Endothelial cell of umbilical vein (primary cell): ENCODE measurements at regions not wholly inside any gene's neighbourhood (a gene's known extent, or its start where the extent isn't known, plus 50 kb on each side); places are given as distances from the start of the nearest gene placed in this dataset.

Experiments used
- BruUV-seq: library from RNA; stranded (reverse); fragments of 400-500 nt; replicated peaks from 2 replicates; lab custom pipeline; 2021; lab: Mats Ljungman, UMichigan
- CTCF ChIA-PET: fragments of 300-600, 350-600 bp; sonication (Branson Sonifier 250); formaldehyde crosslinking; loops from one replicate; lab custom pipeline; 2021; ENCODE audit warnings: antibody characterized with exemption, inconsistent platforms; lab: Charles Lee
- POLR2A ChIA-PET: fragments of 300-600, 350-600 bp; sonication (Branson Sonifier 250); formaldehyde crosslinking; loops from one replicate; lab custom pipeline; 2021; ENCODE audit warnings: antibody characterized with exemption, inconsistent platforms; lab: Charles Lee
- DNase-seq: peaks from one replicate; pipeline ENCODE4 v3.0.0-alpha.2; 2011; ENCODE audit warnings: low read depth, low spot score
- FAIRE-seq: peaks from 2 replicates; lab custom pipeline; 2011; peaks lifted over from hg19 to GRCh38; lab: Jason Lieb, UNC
- H2AFZ ChIP-seq: 2 replicates; pipeline ENCODE4 v1.6.0; 2012; ENCODE audit warnings: low read depth, low read length, control low read depth, inconsistent platforms
- H3K27ac ChIP-seq: 2 replicates; pipeline ENCODE4 v1.5.1; 2011; ENCODE audit warnings: low read depth, mild to moderate bottlenecking, control low read depth, low read length, moderate library complexity; ENCODE audit not compliant: insufficient read depth
- H3K27me3 ChIP-seq, 2 experiments: 2 replicates each; pipeline versions ENCODE4 v1.6.0 to v1.6.1; 2011; ENCODE audit warnings: low read length in 2 of 2, mixed read lengths in 1 of 2; ENCODE audit not compliant: control insufficient read depth in 2 of 2, insufficient read depth in 2 of 2
- H3K36me3 ChIP-seq, 2 experiments: 2 replicates in 1 of 2; 3 replicates in 1 of 2; pipeline ENCODE4 v1.5.1; 2011; ENCODE audit warnings: low read length in 2 of 2, mild to moderate bottlenecking in 1 of 2, moderate library complexity in 1 of 2; ENCODE audit not compliant: control insufficient read depth in 2 of 2, insufficient read depth in 2 of 2; ENCODE audit errors: extremely low read depth in 1 of 2
- H3K4me1 ChIP-seq: 3 replicates; pipeline ENCODE4 v1.5.1; 2011; ENCODE audit warnings: mild to moderate bottlenecking, low read length; ENCODE audit not compliant: control insufficient read depth, insufficient read depth; ENCODE audit errors: extremely low read depth
- H3K4me2 ChIP-seq: 2 replicates; pipeline ENCODE4 v1.6.1; 2011; ENCODE audit warnings: low read length, control low read depth, mixed read lengths; ENCODE audit not compliant: insufficient read depth
- H3K4me3 ChIP-seq, 3 experiments: fragments of 200-600 bp in 1 of 3; sonication (generic), shearing (Covaris generic) in 1 of 3; replicated peaks in 1 of 3; 2 replicates each; pipeline ENCODE4 v1.5.1; 2011 to 2016; ENCODE audit warnings: control low read depth in 3 of 3, low read length in 3 of 3, mild to moderate bottlenecking in 2 of 3, inconsistent platforms in 1 of 3, low read depth in 1 of 3, moderate library complexity in 1 of 3; ENCODE audit not compliant: insufficient read depth in 1 of 3
- H3K79me2 ChIP-seq: 2 replicates; pipeline ENCODE4 v1.6.0; 2012; ENCODE audit warnings: low read length, inconsistent platforms; ENCODE audit not compliant: control insufficient read depth, insufficient read depth
- H3K9ac ChIP-seq: replicated peaks from 2 replicates; pipeline ENCODE3; 2011; ENCODE audit warnings: low read length, control low read depth; ENCODE audit not compliant: insufficient read depth; ENCODE audit errors: extremely low read depth
- H3K9me1 ChIP-seq: replicated peaks from 3 replicates; pipeline ENCODE4 v1.6.0; 2011; ENCODE audit warnings: mild to moderate bottlenecking, low read length; ENCODE audit not compliant: control insufficient read depth, insufficient read depth; ENCODE audit errors: extremely low read depth
- H3K9me3 ChIP-seq: replicated peaks from 2 replicates; pipeline ENCODE4 v1.5.1; 2012; ENCODE audit warnings: low read length, inconsistent platforms; ENCODE audit not compliant: control insufficient read depth, insufficient read depth
- H4K20me1 ChIP-seq: replicated peaks from 2 replicates; pipeline ENCODE3; 2011; ENCODE audit warnings: mild to moderate bottlenecking, low read length; ENCODE audit not compliant: control insufficient read depth, insufficient read depth; ENCODE audit errors: extremely low read depth
- EZH2 ChIP-seq: IDR thresholded peaks from 2 replicates; pipeline ENCODE4 v1.6.1; 2012; ENCODE audit warnings: borderline replicate concordance, low read depth, mild to moderate bottlenecking, moderate library complexity, low read length, inconsistent platforms; ENCODE audit not compliant: severe bottlenecking
- FOS ChIP-seq: IDR thresholded peaks from 2 replicates; pipeline ENCODE4 v1.6.1; 2011; ENCODE audit warnings: mild to moderate bottlenecking, low read length, moderate library complexity, borderline replicate concordance; ENCODE audit not compliant: insufficient read depth
- GATA2 ChIP-seq: IDR thresholded peaks from 2 replicates; pipeline ENCODE4 v1.7.0; 2011; ENCODE audit warnings: low read depth, mild to moderate bottlenecking, moderate library complexity, mixed read lengths, low read length; ENCODE audit not compliant: insufficient read length, insufficient read depth
- JUN ChIP-seq: IDR thresholded peaks from 2 replicates; pipeline ENCODE4 v1.6.1; 2011; ENCODE audit warnings: borderline replicate concordance, low read depth; ENCODE audit not compliant: insufficient read length, insufficient read depth
- MAX ChIP-seq: IDR thresholded peaks from 2 replicates; pipeline ENCODE4 v1.6.1; 2011; ENCODE audit not compliant: insufficient read depth, insufficient read length
- MYC ChIP-seq: IDR thresholded peaks from one replicate; pipeline ENCODE4 v1.6.1; 2011; ENCODE audit warnings: mild to moderate bottlenecking, low read depth, low read length
- POLR2A ChIP-seq: IDR thresholded peaks from 2 replicates; pipeline ENCODE4 v1.6.1; 2012; ENCODE audit warnings: low read depth, mild to moderate bottlenecking, control low read depth, low read length
- POLR2AphosphoS5 ChIP-seq: IDR thresholded peaks from 2 replicates; pipeline ENCODE4 v1.6.1; 2012; ENCODE audit warnings: low read depth, mild to moderate bottlenecking, control low read depth, low read length, moderate library complexity; ENCODE audit not compliant: insufficient read depth
- dilution Hi-C: fragments of 300-500 bp; cut with MboI; formaldehyde crosslinking; loops from one replicate; pipeline ENCODE4 v1.15.0; 2019; ENCODE audit warnings: low sequenced_read_pairs; ENCODE audit not compliant: extremely low pct_ligation_motif_present
- intact Hi-C: fragments of 100-400 bp; cut with micrococcal nuclease; formaldehyde crosslinking; loops from one replicate; pipeline ENCODE4 v1.10.0; 2022
- TF ChIP-seq, protein P1 (sequence below), 2 donors: IDR thresholded peaks; 1 replicate in 1 of 2; 2 replicates in 1 of 2; pipeline ENCODE4 v1.5.1; 2011; ENCODE audit warnings: low read length in 2 of 2, mild to moderate bottlenecking in 2 of 2, moderate library complexity in 2 of 2, control low read depth in 1 of 2, inconsistent platforms in 1 of 2, low read depth in 1 of 2; ENCODE audit not compliant: insufficient read depth in 1 of 2; ENCODE audit errors: extremely low read depth in 1 of 2

- Histone ChIP-seq H3K27me3 (no peaks in the 10 kb centered on the region), H3K36me3 (no peaks in the 10 kb centered on the region), H3K4me2 (no peak overlapping the region), H3K4me3 (no peak overlapping the region), H3K9ac (no peak overlapping the region), H4K20me1 (no peaks in the 10 kb centered on the region), H3K79me2 (no peaks in the 10 kb centered on the region), H3K4me1 (no peaks in the 10 kb centered on the region), H3K9me1 (no peaks in the 10 kb centered on the region), H3K9me3 (no peaks in the 10 kb centered on the region), H2AFZ (no peak overlapping the region), H3K27ac (no peak overlapping the region)
- POLR2A ChIA-PET, result no interaction called here
- TF ChIP-seq, protein P1, sequence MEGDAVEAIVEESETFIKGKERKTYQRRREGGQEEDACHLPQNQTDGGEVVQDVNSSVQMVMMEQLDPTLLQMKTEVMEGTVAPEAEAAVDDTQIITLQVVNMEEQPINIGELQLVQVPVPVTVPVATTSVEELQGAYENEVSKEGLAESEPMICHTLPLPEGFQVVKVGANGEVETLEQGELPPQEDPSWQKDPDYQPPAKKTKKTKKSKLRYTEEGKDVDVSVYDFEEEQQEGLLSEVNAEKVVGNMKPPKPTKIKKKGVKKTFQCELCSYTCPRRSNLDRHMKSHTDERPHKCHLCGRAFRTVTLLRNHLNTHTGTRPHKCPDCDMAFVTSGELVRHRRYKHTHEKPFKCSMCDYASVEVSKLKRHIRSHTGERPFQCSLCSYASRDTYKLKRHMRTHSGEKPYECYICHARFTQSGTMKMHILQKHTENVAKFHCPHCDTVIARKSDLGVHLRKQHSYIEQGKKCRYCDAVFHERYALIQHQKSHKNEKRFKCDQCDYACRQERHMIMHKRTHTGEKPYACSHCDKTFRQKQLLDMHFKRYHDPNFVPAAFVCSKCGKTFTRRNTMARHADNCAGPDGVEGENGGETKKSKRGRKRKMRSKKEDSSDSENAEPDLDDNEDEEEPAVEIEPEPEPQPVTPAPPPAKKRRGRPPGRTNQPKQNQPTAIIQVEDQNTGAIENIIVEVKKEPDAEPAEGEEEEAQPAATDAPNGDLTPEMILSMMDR (IDR thresholded peaks at IDR 0.05; ENCODE audit: extremely low read depth in 1 of 2, insufficient read depth in 1 of 2, low read depth in 1 of 2, low read length in 2 of 2), result no peak
- TF ChIP-seq MYC (no peak), POLR2A (no peak), MAX (no peak), FOS (no peak), JUN (no peak), POLR2AphosphoS5 (no peak), GATA2 (no peak), EZH2 (no peak)
- CTCF ChIA-PET, result no interaction called here
- intact Hi-C loops, result no loop called here
- dilution Hi-C loops, result no loop called here
- no peak for DNase-seq
- no peak for FAIRE-seq
- BruUV-seq, result no TSS peak
Observed at GRCh38 chr4:135976860-135977259, 1555.4 kb downstream of the PCDH18 start.
